Colonic mucosa (tissue), 4 donors: ENCODE measurements at regions not wholly inside any gene's neighbourhood (a gene's known extent, or its start where the extent isn't known, plus 50 kb on each side); places are given as distances from the start of the nearest gene placed in this dataset.

ENCODE experiments used
- DNase-seq: peaks from one replicate; pipeline ENCODE4 v3.0.0-alpha.2; 2020
- H3K27ac ChIP-seq: fragments of 200-600 bp; one replicate; pipeline ENCODE4 v1.8.0; 2021
- H3K27me3 ChIP-seq: fragments of 200-600 bp; one replicate; pipeline ENCODE4 v1.8.0; 2021
- H3K36me3 ChIP-seq: fragments of 200-600 bp; one replicate; pipeline ENCODE4 v1.8.0; 2021
- H3K4me1 ChIP-seq: fragments of 200-600 bp; one replicate; pipeline ENCODE4 v1.8.0; 2021; ENCODE audit warnings: mild to moderate bottlenecking
- H3K4me3 ChIP-seq: fragments of 200-600 bp; one replicate; pipeline ENCODE4 v1.8.0; 2021
- H3K9ac ChIP-seq, 2 donors: one replicate each; pipeline ENCODE4 v1.7.0; 2013; ENCODE audit warnings: control low read depth in 2 of 2, low read depth in 2 of 2, low read length in 2 of 2
- H3K9me3 ChIP-seq: fragments of 200-600 bp; one replicate; pipeline ENCODE4 v1.8.0; 2021
- CTCF ChIP-seq: fragments of 200-600 bp; IDR thresholded peaks from one replicate; pipeline ENCODE4 v1.8.0; 2022; ENCODE audit warnings: antibody characterized with exemption, mild to moderate bottlenecking
- intact Hi-C: fragments of 100-400 bp; cut with DNase I; formaldehyde crosslinking; loops from one replicate; pipeline ENCODE4 v1.14.1; 2022
- donor health status: healthy.
- donor health status: DM: no; HTN: no; CAD: no.
- donor health status: DM: no; HTN: no; CAD: no.

GRCh38 chr18:4871197-4871596 lies 325.9 kb downstream of the AKAIN1 start:
- no peak for DNase-seq
- H3K27ac ChIP-seq: no peak overlapping the region
- no peak overlapping the region for H3K4me3 ChIP-seq
- intact Hi-C loops: no loop called here
- no peaks in the 10 kb centered on the region for H3K9me3 ChIP-seq
- TF ChIP-seq CTCF: no peak
- no peaks in the 10 kb centered on the region for H3K36me3 ChIP-seq
- no peak overlapping the region for H3K9ac ChIP-seq
- H3K4me1 ChIP-seq: no peaks in the 10 kb centered on the region
- H3K27me3 ChIP-seq: no peaks in the 10 kb centered on the region

GRCh38 chr18:4870177-4870773 lies 326.8 kb downstream of the AKAIN1 start:
- Histone ChIP-seq H3K9me3 (no peaks in the 10 kb centered on the region), H3K4me1 (no peaks in the 10 kb centered on the region)

GRCh38 chr18:4869155-4869554 lies 327.9 kb downstream of the AKAIN1 start:
- Histone ChIP-seq H3K27ac (no peak overlapping the region), H3K4me3 (no peak overlapping the region), H3K36me3 (no peaks in the 10 kb centered on the region), H3K4me1 (no peaks in the 10 kb centered on the region), H3K9ac (no peak overlapping the region), H3K9me3 (no peaks in the 10 kb centered on the region), H3K27me3 (no peaks in the 10 kb centered on the region)
- DNase-seq: no peak
- intact Hi-C loops: no loop called here
- no peak for TF ChIP-seq CTCF

More at GRCh38 chr18:4870177-4870773, 326.8 kb downstream of the AKAIN1 start:
- no peak overlapping the region for H3K27ac ChIP-seq
- TF ChIP-seq CTCF: no peak
- intact Hi-C loops: no loop called here
- no peaks in the 10 kb centered on the region for H3K36me3 ChIP-seq
- DNase-seq: no peak
- no peaks in the 10 kb centered on the region for H3K27me3 ChIP-seq
- no peak overlapping the region for H3K9ac ChIP-seq
- no peak overlapping the region for H3K4me3 ChIP-seq

- no peak for TF ChIP-seq CTCF
- Histone ChIP-seq H3K27me3 (no peaks in the 10 kb centered on the region), H3K9ac (no peak overlapping the region), H3K4me3 (no peak overlapping the region), H3K27ac (no peak overlapping the region), H3K36me3 (no peaks in the 10 kb centered on the region), H3K9me3 (no peaks in the 10 kb centered on the region), H3K4me1 (no peaks in the 10 kb centered on the region)
- intact Hi-C loops: no loop called here
- no peak for DNase-seq
Measured at GRCh38 chr18:4858379-4859127, 338.5 kb downstream of the AKAIN1 start.

GRCh38 chr18:4854671-4855070 lies 342.4 kb downstream of the AKAIN1 start:
- no peaks in the 10 kb centered on the region for H3K4me1 ChIP-seq
- DNase-seq: no peak
- H3K4me3 ChIP-seq: no peak overlapping the region
- no peak for TF ChIP-seq CTCF
- no peaks in the 10 kb centered on the region for H3K36me3 ChIP-seq
- H3K9ac ChIP-seq: no peak overlapping the region
- intact Hi-C loops: no loop called here
- H3K9me3 ChIP-seq: no peaks in the 10 kb centered on the region
- H3K27me3 ChIP-seq: no peaks in the 10 kb centered on the region
- no peak overlapping the region for H3K27ac ChIP-seq
